GM18511 (cell line): ENCODE measurements at regions not wholly inside any gene's neighbourhood (a gene's known extent, or its start where the extent isn't known, plus 50 kb on each side); places are given as distances from the start of the nearest gene placed in this dataset.

Source experiments
- ATAC-seq: cut with Tn5 transposase; IDR thresholded peaks from one replicate; pipeline ENCODE4 v1.9.1; 2021; ENCODE audit warnings: mild to moderate bottlenecking, moderate library complexity; ENCODE audit not compliant: unreplicated experiment

DNA sequence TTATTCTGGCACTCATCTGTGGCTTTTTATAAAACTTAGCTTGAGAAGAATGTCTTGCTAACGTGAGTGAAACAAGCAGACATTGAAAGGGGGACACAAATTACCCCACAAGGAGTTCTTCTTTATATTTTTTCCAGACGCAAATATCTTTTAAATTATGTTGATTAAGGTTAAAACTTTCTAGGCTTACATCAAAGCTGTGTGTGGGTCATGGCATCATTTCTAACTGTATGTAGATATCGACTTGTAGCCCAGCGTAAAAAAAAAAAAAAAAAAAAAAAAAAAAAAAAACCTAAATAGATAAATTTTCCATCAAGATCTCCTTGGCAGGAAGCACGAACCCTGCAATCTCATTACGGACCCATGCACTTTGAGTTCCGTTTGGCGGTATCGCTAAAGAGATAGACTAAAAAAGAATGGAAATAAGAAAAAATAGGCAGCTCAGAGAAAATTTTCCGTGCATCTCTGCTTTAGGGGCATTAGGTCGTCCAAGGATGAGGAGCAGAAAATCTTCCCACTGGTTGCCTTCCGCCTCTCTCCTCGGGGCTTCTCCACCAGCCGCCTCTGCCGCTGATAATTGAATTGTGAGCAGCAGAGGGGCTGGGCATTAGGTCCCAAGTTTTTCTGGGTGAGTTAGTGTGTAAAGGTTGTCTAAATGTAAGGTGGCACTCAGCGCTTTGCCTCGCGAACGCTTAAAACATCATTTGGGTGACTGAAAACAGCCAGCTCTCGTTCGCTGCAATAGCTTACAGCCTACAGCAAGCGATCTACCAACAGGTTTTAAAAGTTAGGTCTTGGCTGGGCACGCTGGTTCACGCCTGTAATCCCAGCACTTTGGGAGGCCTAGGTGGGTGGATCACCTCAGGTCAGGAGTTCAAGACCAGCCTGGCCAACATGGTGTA, 194.0 kb downstream of the TRIM27 start:
- no peak for ATAC-seq

DNA sequence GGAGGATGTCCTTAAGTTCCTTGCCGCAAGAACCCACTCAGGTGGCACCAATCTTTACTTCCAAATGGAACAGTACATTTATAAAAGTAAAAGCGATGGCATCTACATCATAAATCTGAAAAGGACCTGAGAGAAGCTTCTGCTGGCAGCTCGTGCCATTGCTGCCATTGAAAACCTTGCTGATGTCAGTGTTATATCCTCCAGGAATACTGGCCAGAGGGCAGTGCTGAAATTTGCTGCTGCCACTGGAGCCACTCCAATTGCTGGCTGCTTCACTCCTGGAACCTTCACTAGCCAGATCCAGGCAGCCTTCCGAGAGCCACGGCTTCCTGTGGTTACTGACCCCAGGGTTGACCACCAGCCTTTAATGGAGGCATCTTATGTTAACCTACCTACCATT, 191.7 kb downstream of the TRIM27 start:
- no peak for ATAC-seq

DNA sequence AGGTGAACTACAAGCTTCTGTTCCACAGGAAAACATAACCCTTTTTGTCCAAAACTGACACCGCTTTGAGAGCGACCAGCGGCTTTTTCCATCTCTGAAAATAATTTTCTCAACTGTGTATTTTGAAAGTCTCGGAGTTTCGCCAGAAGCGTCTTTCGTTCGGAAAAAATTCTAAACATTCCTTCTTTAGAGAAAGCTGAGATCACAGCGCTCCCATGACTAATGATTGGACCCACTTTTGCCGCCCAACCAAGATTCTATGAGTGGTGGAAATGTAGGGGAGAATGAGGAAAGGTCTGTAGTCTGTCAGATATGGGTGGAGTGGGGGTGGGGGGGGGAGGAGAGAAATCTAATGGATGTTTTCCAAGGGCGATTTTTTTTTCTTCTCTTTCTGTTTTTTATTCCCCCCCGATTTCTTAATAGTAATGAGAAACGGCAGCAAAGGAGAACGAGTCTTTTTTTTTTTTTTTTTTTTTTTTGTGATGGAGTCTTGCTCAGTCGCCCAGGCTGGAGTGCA, 189.3 kb downstream of the TRIM27 start:
- no peak for ATAC-seq

DNA sequence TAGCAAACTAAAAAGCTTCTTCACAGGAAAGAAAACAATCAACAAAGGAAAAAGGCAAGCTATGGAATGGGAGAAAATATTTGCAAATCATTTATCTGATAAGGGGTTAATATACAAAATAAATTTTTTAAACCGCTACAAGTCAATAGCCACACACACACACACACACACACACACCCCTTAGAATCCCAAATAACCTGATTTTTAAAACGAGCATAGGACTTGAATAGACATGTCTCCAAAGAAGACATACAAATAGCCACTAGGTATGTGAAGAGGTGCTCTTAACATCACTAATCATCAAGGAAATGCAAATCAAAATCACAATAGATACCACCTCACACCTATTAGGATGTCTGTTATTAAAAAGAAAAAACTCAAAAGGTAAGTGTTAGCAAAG, 187.7 kb downstream of the TRIM27 start:
- no peak for ATAC-seq

DNA sequence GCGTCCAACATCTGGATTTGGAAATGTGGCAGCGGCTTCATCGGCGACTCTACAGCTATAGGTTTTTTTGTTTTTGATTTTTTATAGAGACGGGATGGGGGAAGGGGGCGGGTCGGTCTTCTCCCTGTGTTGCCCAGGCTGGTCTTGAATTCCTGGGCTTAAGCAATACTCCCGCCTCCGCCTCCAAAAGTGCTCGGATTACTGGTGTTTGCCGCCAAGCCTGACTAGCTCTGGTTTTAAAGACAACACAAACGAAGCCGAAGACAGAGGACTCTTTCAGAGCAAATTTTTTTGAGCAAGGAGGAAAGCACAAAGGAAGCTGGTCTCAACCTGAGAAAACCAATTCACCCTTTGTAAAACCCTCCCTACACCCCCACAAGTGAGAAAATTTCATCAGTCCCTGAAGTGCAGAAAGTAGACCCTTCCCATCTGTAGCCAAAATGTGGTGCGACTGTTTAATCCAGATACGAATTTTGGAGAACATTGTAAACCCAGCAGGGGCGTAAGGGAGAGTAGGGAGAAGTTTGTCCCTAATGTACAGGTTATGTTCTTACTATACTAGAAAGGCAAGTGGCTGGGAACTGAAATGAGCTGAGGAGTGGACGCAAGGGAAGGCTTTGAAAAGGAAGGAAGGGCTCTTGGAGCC, 185.9 kb downstream of the TRIM27 start:
- no peak for ATAC-seq

DNA sequence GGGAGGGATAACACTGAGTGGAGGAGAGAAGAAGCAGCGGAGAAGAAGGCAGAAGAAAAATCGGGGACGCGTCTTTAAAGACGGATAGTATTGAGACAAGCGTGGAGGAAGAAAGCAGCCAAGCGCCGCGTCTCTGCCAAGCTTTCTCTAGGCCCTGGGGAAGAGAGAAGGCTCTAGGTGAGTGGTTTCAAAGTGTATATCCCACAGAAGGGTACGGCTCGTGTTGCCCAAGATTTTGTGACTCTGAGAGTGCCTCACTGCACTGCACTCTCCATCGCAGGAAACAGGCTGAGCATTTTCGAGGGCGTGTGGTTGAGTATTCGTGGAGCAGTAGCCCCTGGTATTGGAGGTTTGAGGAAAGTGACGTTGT, 185.4 kb downstream of the TRIM27 start:
- no peak for ATAC-seq

DNA sequence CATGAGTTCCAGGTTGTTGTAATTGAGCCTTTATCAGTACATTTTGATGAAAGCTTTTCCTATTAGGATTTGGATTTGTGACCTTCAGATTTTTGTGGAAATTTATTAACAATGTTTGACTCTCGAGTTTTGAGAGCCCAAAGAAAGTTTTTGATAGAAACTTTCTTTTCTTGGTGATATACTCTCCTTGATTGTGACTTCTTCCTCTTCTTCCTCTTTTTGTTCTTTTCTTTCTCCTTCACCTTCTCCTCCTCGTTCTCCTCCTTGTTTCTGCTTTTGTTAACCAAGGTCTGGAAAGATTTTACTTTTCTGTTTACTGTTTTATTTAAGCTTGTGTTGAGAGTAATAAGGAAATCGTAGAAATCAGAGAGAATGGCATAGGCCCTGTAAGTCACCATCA, 182.4 kb downstream of the TRIM27 start:
- ATAC-seq, result no peak

DNA sequence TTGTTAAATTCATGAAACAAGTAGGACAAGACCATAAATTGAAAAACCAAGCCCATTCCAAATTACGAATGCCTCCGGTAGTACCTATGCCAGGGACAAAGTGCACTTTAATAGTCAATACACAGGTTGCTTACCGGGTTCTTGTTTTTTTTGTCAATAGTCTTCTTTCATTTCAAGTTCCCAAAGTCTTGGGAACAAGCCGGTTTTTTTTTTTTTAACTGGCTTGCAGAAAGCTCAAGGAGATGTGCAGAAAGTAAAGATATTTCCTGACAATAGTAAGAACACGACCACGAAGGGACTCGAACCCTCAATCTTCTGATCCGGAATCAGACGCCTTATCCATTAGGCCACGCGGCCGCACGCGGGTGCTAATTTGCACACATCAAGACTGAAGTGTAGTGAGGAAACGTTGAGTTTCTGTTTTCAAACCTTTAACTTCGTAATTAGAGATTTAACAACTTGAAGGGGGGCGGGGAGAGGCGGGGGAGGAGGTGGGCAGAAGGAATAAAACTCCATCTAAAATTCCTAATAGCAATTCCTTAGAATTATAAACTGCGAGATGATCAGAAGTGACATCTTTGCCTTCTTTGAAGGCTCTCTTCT, 181.0 kb downstream of the TRIM27 start:
- ATAC-seq, result no peak

DNA sequence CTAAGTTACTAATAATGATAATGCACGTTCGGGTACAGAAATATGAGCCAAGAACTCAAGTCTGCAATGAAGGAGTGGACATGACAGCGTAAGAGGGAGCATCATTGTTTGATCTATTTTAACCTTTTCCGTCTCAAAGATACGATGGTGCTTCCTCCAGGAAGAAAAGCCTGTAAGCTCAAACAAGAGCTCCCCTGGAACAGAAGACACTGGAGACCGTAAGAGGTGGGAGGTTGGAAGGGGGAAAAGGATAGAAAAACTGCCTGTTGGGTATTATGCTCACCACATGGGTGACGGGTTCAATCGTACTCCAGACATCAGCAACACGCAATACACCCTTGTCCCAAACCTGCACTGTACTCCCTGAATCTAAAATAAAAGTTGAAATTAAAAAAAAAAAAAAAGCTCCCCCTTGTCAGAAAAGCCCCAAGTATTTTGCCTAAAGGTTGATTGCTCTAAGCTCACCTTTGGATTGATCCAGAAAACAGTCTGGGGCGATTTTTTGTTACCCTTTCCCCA, 180.5 kb downstream of the TRIM27 start:
- no peak for ATAC-seq

DNA sequence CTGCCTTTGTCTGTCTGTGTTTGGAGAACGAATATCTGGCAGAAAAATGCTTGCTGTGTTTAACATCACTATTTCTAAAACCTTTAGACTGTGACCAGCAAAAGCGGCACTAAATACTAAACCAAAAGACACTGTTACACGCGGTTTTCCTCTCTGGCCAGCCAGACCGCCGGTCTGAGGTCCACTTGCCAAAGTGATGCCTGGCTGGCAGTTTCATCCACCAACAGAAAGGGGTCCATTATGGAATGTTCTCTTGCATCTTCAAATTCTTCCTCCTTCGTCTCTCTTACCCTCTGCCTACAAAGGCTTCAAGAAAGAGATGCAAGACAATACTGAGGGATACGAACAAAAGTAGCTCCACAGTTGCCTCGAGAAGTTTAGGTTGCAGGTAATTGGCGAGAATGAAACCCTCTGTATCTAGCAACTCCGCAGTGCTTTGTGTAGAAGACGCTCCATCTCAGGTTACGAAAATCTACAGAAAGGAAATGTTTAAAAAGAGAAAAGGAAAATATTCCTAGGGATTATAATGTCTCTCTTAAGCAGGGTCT, 176.6 kb downstream of the TRIM27 start:
- no peak for ATAC-seq

DNA sequence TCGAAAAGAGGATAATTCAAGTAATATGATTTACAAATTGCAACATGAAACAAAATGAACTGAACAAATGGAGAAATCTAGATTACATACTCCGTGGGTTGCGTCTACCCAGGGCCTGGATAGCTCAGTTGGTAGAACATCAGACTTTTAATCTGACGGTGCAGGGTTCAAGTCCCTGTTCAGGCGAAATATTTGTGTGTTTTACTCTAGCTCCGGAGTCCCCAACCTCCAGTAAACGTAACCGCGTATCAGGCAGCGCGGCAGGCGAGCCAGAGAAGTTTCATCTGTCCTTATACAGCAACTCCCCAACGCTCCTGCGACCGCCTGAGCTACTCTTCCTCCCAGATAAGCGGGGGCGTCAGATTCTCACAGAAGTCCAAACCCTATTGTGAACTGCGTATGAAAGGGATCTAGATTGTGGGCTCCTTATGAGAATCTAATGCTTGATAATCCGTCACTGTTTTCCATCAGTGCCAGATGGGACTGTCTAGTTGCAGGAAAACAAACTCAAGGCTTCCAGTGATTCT, 176.1 kb downstream of the TRIM27 start:
- ATAC-seq, result no peak

DNA sequence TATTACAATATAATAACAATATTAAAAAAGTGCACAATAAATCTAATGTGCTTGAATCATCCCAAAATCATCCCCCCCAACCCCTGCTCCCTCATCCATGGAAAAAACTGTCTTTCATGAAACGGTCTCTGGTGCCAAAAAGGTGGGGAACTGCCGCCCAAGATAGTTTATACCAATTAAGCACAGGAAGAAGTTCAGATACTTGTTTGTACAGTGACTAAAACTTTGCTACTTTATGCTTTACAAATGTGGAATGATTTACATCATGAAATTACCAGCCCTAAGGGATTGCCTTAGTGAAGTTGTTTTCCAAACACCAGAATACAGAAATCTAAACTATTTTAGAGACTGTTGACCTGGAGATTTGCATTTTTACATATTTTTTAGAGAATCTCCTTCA, 175.6 kb downstream of the TRIM27 start:
- ATAC-seq, result no peak

DNA sequence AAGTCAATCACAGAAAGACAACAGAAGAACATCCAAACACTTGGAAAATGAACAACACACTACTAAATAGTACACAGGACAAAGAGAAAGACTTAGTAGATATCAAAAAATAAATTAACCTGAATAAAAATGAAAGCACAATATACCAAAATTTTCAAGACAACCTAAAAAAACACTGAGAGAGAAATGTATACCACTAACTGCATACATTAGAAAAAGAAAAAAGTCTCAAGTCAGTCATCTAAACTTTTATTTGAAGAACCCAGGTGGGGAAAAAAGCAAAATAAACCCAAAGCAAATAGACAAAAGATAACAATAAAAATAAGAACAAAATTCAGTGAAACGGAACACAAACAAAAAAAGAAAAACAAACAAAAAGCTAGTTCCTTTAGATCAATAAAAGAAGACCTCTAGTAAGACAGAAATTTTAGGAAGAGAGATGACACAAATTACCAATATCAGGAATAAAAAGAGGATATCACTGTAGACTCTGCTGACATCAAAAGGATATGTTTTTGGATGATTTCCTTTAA, 172.8 kb downstream of the TRIM27 start:
- no peak for ATAC-seq

DNA sequence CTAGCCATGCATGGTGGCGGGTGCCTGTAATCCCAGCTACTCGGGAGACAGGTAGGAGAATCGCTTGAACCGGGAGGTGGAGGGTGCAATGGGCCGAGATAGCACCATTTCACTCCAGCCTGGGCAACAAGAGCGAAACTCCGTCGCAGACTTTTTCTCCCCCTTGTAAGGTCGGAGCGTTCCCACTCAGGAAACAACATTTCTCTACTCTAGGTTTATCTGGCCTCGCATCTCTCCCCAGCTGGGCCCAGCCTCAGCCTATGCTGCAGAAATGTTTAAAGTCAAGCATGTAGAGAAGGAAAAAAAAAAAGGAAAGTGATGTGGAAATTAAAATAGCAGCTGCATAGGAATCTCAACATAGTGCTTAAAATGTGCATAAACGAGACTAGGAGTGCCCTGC, 172.3 kb downstream of the TRIM27 start:
- no peak for ATAC-seq

DNA sequence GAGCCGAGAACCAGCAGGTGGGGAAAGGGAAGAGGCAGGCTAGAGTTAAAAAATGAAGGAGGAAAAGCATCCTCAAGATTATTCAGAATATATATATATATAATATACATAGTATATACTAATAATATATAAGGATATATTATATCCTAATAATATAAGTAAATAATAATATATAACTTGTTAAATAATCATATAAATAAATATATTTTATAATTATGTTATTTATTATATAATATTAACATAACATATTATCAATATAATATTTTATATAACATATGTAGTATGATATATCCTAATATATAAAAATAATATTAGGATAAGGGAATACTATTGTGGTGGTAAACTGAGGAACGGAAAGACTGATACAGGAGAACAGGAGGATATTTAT, 171.8 kb downstream of the TRIM27 start:
- no peak for ATAC-seq

DNA sequence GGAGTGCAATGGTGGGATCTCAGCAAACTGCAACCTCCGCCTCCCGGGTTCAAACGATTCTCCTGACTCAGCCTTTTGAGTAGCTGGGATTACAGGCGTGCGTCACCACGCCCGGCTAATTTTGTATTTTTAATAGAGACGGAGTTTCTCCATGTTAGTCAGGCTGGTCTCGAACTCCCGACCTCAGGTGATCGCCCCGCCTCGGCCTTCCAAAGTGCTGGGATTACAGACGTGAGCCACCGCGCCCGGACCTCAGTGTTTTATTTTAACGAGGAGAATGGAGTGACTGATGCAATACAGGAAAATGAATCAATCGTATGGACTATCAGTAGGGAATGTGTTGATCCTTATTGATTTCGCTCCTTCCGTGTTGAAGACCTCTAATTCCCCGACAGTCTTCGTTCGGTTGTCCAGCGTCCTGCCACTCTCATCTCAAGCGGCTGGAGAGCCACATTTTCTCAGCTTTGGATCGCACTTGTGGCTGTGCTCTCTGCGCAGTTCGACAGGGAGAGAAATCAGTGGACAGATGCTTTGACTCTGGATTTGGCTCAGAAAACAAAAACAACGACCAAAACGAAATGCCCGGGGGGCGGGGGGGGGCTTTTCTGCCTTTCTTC, 166.2 kb downstream of the TRIM27 start:
- no peak for ATAC-seq

DNA sequence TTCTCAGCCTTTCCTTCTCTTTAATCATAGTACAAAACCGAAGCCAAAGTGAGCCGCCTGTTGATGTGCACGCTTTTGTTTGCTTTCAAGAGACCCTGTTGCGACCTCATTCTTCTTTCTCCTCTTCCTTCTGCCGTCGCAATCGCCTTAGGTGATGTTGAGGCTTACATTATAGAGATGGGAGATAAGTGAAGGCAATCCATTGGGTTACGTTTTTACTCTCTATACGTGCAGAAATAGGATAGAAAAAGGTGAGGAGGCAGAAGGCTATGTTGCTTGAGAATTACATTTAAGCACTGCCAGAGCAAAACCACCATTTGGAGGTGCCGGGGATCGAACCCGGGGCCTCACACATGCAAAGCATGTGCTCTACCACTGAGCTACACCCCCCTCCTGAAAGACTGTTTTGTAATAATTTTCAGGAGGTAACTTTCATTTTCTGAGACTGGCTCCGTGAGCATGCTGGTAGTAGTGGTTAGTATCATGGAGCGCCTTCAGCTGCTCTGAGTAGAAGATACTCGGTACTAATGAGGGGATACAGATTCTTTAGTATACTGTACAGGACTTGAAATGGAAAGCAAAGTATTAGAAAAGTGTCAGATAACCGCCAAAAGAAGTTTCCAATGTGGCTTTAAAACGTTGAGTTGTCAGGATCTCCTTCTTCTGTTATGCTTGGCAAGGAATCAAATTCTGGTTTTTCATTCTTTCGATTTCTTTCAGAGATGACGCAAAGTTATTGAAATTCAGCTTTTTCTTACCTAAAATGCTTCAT, 165.6 kb downstream of the TRIM27 start:
- ATAC-seq, result no peak

DNA sequence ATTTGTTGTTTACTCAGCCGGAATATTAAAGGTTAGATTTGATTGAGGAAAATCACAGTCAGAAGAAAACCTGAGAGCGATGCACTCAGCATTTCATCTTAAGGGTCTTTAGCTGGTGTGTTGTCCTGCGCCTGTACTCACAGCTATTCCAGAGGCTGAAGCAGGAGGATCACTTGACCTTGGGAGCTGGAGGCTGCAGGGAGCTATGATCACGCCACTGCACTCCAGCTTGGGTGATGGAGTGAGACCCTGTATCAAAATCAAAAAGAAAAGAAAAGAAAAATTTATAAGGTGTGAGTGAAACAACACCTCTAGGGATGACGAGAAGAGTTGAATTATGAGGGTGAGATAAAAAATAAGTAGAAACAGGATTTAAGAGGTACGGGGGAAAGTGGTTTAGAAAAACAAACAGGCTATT, 165.0 kb downstream of the TRIM27 start:
- ATAC-seq, result no peak

DNA sequence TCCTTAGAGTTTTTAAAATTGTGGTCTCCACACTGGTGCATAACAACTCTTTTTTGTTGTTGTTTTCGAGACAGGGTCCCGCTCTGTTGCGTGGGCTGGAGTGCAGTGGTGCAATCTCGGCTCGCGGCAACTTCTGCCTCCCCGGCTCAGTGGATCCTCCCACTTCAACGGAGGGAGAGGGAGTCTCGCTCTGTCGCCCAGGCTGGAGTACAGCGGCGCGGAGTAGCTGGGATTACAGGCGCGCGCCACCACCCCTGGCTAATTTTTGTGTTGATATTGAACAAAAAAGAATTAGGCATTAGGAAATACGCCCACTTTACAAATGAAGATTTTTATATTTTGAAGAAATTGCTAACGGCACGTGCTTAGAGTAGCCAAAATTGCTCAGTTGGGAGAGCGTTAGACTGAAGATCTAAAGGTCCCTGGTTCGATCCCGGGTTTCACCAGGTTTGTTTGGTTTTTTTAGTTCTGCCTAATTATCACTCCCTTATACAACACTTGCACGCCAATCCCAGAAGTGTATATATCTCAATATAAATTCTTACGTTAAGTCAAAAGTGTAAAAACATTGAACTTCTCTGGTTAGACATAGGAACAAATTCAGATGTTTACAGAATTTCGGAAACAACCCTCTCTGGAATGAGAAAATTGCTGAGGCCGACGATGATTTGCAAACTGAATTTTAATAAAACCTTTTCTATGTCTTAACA, 159.6 kb downstream of the TRIM27 start:
- ATAC-seq, result no peak
